HG03565 (cell line): ENCODE measurements at regions not wholly inside any gene's neighbourhood (a gene's known extent, or its start where the extent isn't known, plus 50 kb on each side); places are given as distances from the start of the nearest gene placed in this dataset.
"Not testable (repeated sequence)": the region's sequence is repeated elsewhere in the genome, so short reads cannot be mapped to it uniquely, and the experiment has no call there.

Experiments used
- ATAC-seq: cut with Tn5 transposase; IDR thresholded peaks from one replicate; pipeline ENCODE4 v1.9.1; 2021; ENCODE audit warnings: mild to moderate bottlenecking, moderate library complexity; ENCODE audit not compliant: unreplicated experiment

DNA sequence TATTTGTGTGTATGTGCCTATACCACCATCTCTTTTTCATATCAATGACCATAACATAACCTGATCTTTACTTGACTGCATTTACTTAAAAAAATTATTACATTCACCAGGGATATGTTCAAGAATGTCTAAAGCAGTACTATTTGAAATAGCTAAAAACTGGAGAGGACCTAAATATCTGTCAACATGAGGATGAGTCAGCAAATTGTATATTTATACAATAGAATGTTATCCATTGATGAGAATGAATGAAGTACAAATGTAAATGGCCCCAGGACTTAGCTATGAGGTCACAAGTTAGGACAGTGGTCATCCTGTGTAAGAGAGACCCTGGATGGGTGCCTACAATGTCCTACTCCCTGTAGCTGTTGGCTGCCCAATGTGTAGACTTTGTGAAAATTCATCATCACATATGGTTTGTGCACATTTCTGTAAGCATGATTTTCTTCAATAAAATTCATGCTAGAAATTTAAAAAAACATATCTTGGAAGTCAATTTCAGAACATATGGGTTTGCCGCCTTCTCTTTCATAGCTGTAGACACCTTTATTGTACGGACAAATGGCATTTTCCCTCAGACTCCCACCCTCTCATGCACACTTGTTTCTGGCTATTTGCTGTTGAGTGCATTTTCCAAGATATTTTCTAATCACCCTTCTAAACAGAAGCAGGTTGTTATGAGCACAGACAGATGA lies 202.4 kb downstream of the CDH26 start:
- no peak for ATAC-seq

DNA sequence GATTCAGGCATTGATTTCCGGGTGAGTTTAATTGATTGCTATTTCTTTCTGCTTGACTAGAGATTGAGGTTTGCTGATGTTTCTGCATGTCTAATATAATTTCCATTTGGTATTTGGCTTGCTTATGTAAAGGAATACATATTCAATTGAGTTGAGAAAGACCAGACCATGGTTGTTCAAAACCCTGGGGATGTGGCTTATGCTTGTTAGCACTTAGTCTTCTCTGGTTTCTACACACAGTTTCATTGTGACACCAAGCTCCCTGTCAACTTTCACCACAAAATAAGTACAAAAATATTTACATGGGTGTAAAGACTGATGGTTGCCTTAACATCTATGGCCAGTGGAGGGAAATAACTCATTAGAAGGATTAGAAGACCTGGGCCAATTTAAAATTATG lies 209.6 kb downstream of the CDH26 start:
- no peak for ATAC-seq

DNA sequence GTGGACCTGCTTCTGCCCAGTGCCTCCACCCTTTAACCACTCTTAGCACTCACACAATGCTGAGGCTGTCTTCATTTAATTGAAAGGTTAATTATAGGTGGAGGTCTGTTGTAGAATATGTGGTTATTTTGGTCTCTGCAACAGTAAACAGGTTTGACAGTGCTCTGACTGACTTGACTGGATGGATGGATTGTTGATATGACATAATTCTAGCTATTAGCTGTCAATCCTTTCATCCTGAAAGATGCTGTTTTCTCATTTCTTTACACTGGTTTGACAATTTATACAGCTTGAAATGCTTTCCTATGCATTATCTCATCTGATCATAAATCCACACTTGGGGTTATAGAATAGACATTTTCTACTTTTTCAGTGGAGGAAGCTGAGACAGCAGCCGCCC lies 210.7 kb downstream of the CDH26 start:
- no peak for ATAC-seq

DNA sequence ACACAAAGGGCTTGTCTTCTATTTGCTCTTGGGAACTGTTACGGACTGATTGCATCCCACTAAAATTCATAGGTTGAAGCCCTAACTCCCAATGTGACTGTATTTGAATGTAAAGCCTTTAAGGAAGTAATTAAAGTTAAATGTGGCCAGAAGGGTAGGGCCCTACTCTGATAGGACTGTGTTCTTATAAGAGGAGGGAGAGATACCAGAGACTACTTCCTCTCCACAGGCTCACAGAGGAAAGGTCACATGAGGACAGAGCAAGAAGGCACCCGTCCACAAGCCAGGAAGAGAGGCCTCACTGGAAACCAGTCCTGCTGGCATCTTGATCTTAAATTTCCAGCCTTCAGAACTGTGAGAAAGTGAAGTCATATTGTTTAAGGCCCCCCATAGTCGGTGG lies 211.9 kb downstream of the CDH26 start:
- no peak for ATAC-seq

DNA sequence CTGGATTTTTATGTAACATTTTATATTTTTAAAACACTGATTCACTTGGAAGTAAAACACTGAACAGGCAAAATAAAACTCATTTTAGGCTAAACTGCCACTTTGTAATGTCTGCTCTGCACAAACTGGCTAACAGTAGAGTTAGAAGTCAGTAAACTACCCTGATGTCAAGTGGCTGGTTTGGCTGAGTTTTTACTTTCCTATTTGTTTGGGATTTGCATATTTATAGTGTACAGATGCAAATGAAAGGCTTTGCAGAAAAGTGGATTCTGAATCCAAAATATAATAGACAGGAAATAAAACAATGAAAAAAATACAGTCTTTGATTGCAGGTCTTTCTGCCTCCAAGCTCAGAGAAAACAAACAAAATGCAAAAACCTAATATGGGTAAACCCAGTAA lies 213.1 kb downstream of the CDH26 start:
- ATAC-seq: no peak

DNA sequence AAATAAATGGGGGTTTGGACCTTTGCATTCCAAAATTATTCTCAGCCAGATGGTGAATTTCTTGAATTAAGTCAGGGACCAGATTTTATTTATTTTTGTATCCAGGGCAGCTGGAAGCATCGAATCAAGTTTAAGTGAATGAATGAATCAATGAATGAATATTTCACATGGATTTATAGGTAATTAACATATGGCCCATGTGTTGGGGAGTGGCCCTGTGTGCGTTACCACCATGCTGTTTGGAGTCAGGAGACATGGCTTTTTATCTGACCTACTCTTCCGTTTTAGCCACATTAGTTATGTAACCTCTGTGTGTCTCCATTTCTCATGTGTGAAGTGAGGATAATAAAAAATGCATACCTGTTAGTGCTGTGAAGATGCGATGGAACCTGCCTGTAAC lies 213.5 kb downstream of the CDH26 start:
- no peak for ATAC-seq

DNA sequence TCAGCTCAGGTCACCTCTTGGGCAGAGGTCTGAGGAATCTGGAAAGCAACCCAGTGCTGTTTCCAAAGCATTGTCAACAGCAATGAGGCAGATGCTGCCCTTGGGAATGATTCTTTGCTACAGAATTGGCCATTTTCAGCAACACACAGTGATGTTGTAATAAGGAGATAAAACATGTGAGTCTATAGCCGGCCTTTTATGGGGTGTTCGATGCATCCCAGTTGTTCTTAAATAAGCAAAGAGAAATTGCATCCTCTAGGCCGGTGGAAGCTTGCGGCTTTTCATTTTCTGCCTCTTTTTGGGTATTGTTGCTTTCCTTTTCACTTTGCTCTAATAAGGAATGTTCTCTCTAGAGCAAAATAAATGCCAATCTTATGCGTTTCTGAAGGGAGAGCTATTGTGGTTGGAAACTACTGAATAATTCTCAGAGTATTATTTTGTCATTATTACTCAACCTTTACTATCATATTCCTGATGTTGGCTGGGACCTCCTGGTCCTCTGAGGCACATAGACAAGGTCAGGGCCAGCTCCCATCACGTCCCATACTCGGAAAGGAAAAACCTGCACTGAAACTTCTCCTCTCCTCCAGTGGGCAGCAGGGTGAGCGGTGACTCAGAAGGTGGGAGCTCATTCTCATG lies 214.2 kb downstream of the CDH26 start:
- ATAC-seq: no peak

DNA sequence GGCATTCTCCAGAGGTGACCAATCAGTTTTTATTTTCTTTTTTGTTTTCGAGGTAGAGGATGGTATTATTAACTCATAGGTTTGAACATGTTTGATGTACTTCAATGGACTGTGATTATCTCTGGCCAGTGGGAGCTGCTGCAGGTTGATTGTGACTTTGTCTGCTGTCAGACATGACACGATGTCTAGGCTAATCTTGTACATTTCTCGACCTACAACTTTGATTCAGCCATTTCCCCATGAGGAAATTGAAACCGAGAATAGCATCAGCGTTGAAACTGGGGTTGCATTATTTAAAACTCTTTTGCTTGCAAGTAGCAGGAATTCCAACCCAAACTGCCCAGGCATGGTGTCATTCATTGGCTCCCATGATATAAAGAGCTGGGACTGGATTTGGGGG lies 218.9 kb downstream of the CDH26 start:
- ATAC-seq: no peak

DNA sequence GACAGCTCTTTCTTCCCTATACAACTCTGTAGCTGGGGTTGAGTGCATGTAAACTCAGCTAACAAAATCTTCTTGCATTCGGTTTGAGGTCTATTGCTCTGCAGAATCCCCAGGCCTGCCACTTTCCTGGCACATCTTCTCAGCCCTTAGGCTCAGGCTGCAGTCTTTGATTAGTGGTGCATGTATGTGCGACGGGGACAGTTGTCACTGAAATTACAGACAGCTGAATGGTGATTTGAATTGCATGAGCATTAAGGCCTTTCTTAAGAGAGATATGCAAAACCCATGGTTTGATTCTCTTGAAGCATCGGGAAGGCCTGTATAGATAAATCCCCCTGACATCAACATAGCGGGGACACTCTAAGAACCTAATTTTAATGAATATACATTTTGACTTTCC lies 222.8 kb downstream of the CDH26 start:
- no peak for ATAC-seq

DNA sequence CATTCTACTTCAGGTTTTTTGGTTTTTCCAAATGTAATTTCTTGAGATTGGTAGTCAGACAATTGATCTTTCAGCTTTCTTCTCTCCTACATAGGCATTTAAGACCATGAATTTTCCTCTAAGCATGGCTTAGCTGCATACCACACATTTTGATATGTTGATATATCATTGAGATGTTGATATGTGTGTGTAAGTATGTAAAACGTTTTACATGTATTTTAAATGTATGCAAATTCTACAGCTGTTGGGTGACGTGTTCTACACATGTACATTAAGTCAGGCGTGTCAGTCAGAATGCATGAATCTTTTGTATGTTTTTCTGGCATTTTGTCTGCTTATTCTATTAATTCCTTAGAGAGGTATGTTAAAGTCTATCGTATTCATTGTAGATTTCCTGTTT lies 228.2 kb downstream of the CDH26 start:
- ATAC-seq: no peak

DNA sequence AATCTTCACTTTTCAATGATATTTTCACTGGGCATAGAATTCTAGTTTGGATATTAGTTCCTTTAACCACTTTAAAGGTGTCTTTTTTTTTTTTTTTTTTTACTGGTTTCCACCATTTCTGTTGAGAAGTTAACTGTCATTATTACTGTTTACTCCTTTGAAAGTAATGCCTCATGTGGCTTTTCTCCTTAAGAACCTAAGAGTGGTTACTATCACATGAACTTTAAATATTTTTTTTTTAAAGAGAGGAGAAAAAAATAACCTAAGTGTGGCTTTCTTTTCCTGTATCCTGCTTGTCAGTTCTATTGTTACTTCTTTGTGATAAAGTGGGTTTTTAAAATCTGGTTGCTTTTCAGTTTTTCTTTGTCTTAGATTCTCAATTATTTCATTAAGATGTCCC lies 229.5 kb downstream of the CDH26 start:
- ATAC-seq: no peak

DNA sequence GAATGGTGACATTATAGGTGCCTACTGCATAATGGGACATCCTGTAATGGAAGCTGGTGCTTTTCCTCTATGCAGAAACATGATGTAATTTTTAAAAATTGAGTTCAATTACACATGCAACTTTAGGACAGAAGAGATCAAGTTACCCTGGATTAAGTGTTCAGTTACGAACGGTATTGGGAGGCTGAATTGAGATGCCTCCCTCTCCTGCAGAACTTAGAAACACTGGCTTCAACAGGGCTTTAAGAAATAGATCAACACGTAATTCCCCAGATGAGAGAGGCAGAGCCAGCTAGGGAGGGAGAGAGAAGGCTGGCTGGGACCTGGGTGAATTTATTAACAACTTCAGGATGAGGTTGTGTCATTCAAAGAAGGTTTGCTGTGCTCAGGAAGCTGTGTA lies 232.8 kb downstream of the CDH26 start:
- no peak for ATAC-seq

DNA sequence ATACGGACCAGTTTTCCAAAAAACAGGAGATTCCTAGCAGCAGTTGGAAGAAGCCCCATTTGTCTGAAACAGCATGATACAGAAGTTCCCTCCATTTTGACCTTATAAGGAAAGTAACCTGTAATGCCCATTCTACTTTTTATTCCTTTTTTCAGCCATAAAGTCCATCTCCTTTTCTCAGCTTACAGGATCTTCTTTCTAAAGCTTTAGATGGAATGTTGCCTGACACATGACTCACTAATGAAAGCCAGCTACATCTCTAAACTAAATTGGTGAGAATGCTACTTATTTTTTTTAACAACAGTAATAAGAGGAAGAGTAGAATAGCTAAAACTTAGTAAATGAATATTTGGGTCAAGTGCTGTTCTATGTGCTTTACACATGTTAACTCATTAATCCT lies 234.1 kb downstream of the CDH26 start:
- no peak for ATAC-seq

DNA sequence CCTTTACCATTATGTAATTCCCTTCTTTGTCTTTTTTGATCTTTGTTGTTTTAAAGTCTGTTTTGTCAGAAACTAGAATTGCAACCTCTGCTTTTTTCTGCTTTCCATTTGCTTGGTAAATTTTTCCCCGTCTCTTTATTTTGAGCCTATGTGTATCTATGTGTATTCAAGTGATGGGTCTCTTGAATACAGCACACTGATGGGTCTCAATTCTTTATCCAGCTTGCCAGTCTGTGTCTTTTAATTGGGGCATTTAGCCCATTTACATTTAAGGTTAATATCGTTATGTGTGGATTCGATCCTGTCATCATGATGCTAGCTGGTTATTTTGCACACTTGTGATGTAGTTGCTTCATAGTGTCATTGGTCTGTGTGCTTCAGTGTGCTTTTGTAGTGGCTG lies 240.9 kb downstream of the CDH26 start:
- ATAC-seq: not testable (repeated sequence)

DNA sequence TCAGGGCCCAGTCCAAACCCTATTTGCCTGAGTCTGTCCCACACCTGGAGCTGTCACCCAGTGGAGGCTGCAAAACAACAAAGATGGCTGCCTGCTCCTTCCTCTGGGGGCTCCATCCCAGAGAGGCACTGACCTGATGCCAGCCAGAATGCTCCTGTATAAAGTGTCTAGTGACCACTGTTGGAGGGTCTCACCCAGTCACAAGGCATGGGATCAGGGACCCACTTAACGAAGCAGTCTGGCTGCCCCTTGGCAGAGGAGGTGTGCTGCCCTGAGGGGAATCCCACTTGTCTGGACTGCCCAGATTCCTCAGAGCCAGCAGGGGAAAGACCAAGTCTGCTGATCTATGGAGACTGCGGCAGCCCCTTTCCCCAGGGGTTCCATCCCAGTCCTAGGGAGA lies 241.6 kb downstream of the CDH26 start:
- ATAC-seq: no peak

DNA sequence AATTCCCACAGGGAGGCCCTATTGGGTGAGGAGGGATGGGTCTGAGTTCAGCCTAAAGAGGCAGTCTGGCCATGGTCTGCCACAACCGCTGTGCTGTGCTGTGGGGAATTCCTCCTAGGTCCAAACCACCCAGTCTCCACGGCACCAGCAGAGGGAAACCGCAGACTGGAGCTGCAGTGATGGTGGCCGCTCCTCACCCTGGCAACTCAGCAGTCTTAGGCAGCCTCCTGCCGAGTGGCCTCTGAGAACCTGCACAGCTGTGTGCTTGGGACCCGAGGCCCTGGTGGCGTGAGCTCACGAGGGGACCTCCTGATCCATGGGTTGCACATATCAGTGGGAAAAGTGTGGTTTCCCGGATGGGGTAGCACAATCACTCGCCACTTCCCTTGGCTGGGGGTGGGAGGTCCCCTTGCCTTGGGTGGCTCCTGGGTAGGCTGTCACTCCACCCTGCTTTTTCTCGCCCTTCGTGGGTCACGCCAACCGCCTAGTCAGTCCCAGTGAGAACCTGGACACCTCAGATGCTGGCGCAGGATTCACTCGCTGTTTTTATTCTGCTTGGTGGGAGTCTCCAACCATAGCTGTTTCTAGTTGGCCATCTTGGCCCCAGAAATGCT lies 242.2 kb downstream of the CDH26 start:
- ATAC-seq: no peak

DNA sequence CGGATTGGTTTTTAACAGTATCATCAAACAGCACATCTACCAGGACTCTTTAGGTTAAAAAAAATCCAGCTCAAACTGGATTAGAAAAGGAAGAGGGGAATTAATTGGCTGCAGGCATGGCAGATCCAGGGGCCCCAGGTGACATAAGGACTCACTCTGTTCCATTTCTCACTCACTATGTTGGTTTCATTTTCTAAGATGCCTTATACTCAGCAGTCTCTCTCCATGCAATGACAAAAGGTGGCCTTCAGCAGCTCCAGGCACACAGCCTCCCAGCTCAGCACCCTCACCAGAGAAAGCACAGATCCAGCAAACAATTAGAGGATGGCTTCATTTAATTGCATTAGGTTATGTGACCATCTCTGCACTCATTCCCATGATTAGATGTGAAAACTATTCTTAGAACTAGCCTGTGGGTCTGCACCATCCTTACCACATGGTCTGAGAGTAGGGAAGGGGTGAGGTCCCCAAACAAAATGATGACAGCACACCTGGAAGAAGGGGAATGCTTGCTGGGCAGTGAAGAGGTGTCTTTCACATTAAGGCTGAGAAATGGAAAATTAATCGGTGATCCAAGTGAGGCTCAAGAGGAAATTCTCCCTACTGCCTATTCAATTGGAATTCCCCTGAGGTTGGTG lies 243.1 kb downstream of the CDH26 start:
- ATAC-seq: no peak

DNA sequence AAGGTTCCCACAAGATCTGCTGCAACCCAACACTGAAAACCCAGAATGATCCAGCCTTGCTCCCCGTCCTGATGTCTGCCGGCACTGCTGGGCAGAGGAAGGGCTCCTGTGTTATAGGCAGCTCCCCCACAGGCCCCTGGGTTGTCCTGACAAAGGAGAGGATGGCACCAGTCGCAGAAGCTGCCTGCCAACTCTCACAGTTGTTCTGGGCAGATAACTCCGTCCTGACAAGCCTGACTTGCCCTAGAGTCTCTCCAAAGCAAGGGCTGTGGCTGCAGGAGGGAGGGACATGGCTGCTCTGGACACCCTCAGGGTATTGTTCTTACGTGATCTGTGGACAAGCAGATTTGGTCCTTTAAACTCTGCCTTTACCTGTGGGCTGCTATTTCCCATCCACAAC lies 243.8 kb downstream of the CDH26 start:
- no peak for ATAC-seq

DNA sequence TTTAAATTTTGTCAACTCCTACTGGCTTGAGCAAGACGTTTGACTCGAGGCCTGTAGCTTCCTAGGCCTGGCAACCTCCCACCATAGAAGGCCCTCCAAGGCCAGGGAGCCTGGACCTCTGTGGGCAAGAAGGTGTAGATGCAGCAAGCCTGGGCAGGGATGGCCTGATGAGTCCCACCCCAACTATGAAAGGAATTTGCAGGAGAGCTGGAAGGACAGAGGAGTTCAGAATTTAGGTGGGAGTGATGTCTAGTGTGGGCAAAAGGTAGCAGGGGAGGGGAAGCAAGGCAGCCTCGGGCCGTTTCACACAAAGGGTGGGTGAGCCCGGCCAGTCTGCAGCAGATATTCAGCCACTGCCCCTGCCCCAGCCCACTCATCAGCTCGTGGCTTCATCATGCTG lies 245.2 kb downstream of the CDH26 start:
- ATAC-seq: no peak

DNA sequence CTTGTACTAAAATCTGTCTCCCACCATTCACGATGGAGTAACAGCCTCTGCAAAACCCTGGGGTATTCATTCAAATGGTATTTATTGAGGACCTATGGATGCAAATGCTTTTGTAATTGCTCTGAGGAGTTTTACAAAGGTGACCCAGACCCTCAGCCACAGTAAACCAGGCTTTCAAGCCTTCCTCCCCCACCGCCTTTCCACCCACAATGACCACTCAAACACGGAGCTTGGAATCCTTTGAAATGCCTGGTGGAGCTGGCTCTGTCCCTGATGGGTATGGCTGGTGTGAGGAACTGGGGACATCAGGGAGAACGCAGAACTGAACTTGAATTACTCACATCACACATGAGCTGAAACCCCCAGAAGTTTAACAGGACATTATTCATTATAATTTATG lies 246.4 kb downstream of the CDH26 start:
- ATAC-seq: no peak

DNA sequence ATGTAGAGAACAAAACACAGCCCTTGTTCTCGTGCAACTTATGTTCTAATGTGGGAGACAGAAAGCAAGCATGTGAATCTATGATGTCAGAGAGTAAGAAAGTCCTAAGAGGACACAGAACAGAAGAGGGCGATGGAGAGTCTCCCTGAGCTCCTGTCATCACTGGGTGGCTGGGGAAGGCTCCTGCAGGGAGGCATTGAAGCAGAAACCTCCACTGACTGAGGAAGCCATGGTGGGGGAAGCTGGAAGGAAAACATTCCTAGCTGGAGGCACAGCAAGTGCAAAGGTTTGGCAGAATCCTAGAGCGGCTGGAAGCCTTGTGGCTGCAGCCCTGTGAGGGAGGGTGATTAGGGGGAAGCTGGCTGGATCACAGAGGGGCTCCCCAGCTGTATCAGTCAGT lies 248.0 kb downstream of the CDH26 start:
- ATAC-seq: no peak

DNA sequence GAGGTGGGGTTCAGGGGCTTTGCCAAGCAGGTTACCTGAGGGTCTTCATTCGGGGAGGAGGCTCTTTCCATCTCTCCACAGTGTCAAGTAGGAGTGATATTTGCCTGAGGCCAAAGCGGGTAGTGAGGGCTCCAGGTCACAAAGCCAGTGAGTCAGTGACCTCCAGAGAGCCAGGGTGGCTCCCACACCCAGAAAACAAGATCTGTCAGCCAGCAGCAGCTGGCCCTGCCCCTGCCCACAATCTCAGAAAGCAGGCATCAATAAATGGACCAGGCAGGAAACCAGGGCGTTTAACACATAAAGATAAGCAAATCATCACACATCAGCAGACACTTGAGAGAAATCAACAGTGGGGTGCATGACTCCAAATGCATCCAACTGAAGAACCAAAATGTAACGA lies 250.8 kb downstream of the CDH26 start:
- ATAC-seq: no peak
